ENCODE measurements at regions not wholly inside any gene's neighbourhood (a gene's known extent, or its start where the extent isn't known, plus 50 kb on each side); places are given as distances from the start of the nearest gene placed in this dataset.
A peak's percentile ranks its signal among the peaks of the same experiment; 100 is the strongest.
"Not testable (repeated sequence)": the region's sequence is repeated elsewhere in the genome, so short reads cannot be mapped to it uniquely, and the experiment has no call there.

DNA sequence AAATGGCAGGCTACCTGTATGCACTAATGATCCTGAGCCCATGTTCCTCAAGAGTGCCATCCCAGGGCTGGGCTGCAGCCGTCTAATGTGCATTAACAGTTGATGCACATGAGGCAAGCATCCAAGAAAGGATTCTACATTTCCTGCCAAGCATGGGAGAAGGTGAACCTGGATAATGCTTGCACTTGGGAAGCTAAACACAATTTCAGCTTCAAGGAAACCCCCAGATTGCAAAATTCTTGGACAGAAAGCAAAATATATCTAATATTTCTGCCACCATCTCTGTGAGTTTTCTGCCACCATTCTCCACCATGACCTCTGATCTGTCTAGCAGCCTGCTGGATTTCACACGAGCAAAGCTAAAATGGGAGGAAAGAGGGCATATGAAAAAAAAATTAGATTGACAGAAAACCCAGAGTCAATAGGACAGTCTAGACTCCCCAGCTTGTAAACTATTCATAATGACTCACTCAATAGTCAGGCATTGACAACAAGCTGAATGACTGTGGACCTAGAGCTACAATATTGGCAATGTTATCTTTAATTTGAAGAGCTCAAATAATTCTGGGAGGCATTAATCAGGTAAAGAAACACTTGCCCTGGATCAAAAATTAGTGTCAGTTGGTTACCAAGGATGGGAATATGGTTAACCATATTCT lies 91.9 kb upstream of the BCL2L14 start:
- no peak for DNase-seq (ENCODE audit: low read depth, low spot score)

DNA sequence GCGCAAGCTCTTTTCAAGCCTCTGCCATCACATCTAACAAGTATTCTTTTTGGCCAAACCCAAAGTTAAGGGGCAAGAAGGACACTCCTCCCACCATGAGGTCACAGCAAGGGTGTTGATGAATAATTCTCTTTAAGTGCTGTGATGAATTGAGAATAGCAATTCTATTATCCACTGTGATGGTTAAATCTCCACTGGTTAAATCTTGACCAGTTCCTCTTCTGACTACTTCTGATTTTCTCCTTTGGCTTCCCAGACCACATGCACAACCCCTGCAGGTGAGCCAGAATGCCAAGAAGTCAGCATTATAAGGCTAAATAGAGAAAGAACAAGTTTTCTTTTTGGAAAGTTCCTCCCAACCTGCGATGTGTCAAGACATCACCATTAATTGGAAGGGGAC lies 90.6 kb upstream of the BCL2L14 start:
- DNase-seq (ENCODE audit: low read depth, low spot score): no peak

DNA sequence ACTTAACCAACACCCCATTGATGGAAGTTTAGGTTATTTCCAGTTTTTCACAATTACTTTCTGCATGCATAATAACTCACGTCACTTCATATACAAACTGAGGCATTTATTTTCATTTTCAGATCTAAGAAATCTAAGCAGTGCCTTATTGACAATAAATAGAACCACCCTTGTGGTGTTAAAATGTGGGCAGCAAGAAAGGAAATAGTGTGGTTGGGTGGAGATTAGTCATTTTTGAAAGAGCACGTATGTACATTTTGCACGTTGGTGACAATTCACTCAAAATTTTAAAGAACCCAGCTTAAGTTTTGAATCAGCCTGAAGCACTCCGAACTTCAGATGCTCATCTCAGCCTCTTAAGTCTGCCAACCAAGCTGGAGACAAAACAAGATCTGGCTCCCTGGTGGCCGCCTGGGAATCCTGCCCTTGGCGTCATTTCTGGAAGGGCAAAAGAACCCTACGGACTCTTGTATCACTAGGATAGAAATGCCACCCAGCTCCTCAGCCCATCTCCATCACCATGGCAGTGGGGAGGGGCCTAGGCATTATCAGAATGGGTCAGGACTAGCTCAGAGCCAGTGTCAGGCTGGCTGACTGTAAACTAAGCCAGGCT lies 89.5 kb upstream of the BCL2L14 start:
- DNase-seq (ENCODE audit: low read depth, low spot score): no peak

DNA sequence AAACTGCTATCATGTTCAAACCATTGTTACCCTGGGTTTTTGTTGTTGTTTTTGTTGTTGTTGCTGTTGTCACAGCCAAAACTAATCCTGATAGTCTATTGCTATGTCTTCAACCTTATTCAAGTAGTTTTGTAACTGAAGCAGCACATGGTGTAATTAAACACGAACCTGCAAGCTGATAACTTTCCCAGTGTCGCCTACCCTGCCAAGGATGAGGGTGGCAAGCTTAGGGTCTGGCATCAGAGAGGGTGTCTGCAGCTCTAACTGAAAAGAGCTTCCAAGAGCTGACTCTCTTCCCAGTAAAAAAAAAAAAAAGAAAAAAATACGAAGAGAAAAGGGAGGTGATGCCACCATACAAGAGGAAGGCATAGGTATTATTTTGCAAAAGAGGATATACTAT lies 86.3 kb upstream of the BCL2L14 start:
- DNase-seq (ENCODE audit: low read depth, low spot score): no peak

DNA sequence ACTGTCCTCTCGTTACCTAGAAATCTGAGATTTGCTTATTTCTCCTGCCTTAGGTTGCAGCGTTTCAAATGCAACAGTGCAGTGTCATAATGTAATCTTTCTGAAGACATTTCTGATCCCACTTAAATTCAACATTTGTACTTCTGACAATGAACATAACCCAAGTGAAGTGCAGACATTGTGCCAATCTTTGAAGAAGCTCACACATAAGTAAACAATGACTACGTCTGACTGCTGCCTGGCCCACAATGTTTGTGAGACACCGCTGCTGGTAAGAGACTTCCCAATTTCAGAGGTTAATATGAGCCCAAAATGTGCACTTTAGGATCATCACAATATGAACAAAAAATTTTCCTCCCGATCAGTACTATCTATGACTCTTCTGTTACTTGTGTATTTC lies 84.6 kb upstream of the BCL2L14 start:
- DNase-seq (ENCODE audit: low read depth, low spot score): no peak

DNA sequence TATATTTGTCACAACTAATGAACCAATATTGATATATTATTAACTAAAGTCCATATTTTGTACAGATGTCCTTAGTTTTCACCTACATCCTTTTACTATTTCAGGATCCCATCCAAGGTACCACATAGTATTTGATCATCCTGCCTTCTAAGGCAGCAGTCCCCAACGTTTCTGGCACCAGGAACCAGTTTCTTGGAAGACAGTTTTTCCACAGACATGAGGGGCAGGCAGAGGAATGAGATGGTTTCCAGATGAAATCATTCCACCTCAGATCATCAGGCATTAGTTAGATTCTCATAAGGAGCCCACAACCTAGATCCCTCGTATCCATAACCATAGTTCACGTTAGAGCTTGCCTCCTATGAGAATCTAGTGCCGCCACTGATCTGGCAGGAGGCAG lies 82.8 kb upstream of the BCL2L14 start:
- DNase-seq (ENCODE audit: low read depth, low spot score): no peak

DNA sequence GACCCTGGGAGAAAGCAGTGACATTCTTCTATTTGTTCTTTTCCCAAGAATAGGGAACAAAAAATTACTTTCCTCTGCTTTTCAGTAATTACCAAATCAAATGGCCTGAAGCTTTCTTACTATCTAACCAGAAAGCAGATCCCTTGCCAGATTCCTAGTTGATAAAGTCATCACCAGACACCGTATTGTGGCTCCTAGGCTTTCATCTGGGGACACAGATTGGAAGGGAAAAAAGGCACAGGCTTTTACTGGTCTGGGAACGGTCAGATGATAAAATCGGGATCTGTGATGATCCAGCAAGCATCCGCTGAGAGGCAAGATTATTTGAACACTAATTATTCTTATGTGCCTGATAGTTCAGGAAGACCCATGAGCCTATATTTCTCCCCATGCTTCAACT lies 79.1 kb upstream of the BCL2L14 start:
- no peak for DNase-seq (ENCODE audit: low read depth, low spot score)

DNA sequence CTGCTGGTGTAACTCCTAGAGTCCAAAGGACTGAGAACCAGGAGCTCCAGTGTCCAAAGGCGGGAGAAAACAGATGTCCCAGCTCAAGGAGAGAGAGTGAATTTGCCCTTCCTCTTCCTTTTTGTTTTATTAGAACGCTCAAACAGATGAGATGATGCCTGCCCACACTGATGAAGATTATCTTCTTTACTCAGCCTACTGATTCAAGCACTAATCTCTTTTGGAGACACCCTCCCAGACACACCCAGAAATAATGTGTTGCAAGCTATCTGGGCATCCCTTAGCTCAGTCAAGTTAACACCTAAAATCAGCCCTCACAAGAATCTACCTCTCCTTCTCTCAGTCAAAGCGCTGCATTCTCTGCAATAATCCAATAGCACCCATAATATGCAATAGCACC lies 78.2 kb upstream of the BCL2L14 start:
- no peak for DNase-seq (ENCODE audit: low read depth, low spot score)

DNA sequence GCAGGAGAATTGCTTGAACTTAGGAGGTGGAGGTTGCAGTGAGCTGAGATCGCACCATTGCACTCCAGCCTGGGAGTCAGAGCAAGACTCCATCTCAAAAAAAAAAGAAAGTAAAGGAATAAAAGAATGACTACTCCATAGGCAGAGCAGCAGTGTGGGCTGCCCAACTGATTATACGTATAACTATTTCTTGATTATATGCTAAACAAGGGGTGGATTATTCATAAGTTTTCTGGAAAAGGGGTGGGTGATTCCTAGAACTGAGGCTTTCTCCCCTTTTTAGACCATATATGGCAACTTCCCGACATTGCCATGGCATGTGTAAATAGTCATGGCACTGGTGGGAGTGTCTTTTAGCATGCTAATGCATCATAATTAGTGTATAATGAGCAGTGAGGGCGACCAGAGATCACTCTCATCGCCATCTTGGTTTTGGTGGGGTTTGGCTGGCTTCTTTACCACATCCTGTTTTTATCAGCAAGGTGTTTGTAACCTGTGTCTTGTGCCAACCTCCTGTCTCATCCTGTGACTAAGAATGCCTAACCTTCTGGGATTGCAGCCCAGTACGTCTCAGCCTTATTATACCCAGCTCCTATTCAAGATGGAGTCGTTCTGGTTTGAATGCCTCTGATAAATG lies 72.3 kb upstream of the BCL2L14 start:
- not testable (repeated sequence) for DNase-seq (ENCODE audit: low read depth, low spot score)

DNA sequence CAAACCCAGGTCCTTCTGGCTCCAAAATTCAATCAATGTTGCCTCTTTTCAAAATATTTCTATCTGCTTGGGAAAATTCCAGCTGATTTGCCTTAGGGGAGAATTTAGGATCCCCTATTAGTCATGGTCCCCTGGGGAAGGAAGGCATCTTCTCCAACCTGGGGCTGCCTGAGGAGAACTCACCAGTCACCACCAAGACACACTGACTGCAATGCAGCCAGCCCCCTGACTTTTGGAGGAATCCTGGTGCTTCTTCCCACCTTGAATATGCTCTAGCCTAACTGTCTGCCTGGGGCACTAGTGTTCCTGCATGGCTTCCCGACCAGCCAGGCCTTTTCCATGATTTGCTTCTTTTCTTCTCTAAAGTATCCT lies 71.8 kb upstream of the BCL2L14 start:
- no peak for DNase-seq (ENCODE audit: low read depth, low spot score)

DNA sequence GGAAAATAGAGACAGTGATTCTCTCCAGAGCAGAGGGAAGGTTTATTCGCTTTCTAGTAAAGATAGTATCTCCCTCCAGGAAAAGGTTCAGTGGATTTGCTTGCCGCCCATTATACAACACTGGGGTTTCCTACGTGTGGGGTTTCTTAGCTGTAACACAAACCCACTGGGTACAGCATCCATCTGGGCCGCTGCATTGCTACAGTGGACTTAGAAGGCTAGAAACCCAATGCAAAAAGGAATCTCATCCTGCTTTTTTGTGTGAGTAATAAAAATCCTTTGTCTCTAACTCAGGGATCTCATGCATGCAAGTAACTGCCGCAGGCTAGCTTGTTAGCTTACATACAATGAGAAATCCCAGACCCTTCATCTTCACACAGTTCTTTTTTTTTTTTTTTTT lies 67.1 kb upstream of the BCL2L14 start:
- DNase-seq (ENCODE audit: low read depth, low spot score): no peak

DNA sequence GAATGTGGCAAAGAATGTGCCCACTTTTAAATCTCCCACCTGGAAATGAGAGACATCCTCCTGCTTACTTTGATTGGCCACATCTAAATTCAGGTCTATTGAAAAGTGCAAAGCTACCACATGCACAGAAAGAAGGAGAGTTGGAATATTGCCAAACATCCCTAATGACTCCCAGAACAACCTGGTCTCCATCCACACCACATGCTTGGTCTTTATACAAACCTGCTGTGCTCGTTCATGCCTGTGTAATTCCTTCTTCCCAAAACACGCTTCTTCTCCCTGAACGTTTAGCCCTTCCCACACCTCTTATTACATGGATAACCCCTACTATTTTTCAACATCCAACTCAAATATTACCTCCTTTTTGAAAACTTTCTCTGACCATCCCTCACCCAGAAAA lies 66.2 kb upstream of the BCL2L14 start:
- no peak for DNase-seq (ENCODE audit: low read depth, low spot score)

DNA sequence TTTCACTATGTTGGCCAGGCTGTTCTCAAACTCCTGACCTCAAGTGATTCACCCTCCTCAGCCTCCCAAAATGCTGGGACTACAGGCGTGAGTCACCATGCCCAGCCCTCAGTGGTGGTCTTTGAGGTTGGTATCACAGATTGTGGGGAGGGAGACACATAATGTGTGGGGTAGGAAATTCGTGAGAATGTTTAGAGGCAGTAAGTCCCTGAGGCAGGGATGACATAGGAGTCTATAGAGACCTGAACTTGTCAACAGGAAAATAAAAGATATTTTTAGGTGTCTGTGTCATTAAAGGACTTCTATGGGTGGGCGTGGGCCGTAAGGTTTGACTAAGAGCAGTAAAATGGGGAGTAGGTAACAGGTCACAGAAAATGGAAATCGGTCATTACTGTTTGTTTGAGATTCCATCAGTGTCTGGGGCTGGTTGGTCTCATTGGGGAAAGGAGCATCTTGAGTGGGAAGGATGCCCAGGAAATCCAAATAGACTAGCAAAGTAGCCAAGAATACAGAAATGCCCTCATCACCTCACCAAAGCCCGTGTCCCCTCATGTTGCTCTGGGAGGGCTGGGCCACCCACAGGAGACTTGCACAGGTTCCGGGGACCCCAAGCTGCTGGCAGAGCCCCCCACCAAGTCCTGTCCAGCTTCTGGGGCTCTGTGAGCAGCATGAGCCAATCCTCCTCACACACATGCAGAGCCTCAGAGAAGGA lies 63.6 kb upstream of the BCL2L14 start:
- DNase-seq (ENCODE audit: low read depth, low spot score): no peak

DNA sequence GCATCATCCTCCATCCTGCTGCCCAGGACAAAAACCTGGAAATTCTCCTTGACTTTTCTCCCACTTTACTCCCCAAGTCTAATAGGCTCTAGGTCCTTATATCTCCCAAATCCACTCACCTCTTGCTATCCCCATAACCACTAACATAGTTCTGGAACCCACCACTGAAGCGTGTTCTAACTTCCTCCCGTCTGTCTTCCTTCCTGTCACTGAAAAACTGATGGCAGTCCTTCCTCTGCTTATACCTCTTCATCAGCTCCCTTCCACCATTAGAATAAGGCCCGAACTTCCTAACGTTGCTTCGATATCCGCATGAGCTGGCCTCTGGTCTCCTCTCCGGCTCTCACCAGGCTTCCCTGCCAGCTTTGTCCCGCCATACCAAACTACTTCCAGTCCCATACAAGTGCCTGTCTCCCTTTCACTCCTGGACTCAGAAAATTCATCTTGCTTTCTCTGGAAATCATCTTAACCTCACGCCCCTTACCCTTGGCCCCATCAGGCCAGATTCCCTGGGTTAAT lies 63.0 kb upstream of the BCL2L14 start:
- no peak for DNase-seq (ENCODE audit: low read depth, low spot score)

DNA sequence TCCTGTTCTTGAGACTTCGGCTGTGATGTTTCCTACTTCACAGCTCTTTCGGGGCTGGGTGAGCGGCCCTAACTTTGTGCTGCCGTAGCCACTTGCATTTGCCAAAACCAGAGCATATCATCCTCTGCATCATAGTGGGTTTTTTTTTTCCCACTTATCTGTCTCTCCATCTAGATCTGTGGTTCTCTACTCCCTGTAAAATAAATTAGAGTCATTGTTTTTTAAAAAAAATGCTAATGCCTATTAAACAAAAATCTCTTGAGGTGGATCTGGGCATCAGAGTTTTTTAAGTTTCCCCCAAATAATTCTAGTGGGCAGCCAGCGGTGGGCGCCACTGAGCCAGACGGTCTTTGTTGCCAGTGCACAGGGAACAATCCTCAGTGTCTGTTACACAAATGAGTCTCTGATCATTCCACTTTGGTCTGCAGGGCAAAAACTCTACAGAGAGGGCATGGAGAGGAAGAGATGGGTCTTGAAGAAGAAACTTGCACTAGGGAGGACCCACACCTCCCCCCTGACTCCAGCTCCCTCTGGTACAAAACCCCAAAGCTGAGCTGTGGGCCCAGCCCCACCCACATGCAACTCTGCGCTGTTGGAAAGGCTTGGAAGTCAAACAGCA lies 62.4 kb upstream of the BCL2L14 start:
- no peak for DNase-seq (ENCODE audit: low read depth, low spot score)

DNA sequence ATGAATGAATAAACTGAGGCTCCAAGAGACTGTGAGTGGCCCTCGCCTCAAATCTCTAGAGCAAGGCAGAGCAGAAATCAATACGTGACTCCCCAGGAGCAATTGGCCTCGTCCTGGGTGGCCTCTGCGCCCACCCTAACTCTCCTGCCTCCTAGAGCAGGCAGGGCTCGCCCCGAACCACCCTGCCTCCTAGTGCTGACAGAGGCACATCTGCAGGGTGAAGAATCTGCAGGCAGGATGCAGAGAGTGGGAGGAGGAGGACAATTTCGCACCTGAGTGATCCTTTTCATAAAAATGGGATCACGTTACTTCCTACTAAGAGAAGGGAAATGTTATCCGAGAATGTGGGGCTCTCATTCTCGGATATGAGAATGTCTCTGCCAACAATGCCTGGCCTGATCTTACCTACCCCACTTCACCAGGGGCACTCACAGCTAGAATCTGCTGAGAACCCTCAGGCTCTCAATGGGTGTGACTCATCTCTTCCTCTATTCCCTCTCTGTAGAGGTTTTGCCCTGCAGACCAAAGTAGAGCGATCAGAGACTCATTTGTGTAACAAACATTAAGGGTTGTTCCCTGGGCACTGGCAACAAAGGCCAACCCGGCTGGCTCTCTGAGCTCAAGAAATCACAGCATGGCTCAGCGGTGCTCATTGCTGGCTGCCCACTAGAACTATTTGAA lies 61.7 kb upstream of the BCL2L14 start:
- peak; percentile 8 for DNase-seq (ENCODE audit: low read depth, low spot score)

DNA sequence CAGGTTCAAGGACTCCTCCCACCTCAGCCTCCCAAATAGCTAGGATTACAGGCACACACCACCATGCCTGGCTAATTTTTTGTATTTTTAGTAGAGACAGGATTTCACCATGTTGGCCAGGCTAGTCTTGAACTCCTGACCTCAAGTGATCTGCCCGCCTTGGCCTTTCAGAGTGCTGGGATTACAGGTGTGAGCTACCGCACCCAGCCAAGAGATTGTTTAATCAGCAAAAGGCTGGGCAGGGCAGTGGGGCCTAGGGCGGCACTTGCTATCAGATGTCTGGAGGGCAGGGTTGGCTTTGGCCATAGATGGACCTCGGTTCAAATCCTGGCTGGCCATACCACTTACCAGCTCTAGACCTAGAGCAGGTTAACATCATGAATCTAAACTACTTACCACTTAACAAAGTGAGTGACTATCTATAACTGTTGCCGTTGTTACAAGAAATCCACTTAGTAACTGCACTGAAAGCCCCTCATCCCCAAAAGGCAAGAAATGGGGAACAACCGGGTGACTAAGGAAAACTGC lies 60.9 kb upstream of the BCL2L14 start:
- DNase-seq (ENCODE audit: low read depth, low spot score): not testable (repeated sequence)

DNA sequence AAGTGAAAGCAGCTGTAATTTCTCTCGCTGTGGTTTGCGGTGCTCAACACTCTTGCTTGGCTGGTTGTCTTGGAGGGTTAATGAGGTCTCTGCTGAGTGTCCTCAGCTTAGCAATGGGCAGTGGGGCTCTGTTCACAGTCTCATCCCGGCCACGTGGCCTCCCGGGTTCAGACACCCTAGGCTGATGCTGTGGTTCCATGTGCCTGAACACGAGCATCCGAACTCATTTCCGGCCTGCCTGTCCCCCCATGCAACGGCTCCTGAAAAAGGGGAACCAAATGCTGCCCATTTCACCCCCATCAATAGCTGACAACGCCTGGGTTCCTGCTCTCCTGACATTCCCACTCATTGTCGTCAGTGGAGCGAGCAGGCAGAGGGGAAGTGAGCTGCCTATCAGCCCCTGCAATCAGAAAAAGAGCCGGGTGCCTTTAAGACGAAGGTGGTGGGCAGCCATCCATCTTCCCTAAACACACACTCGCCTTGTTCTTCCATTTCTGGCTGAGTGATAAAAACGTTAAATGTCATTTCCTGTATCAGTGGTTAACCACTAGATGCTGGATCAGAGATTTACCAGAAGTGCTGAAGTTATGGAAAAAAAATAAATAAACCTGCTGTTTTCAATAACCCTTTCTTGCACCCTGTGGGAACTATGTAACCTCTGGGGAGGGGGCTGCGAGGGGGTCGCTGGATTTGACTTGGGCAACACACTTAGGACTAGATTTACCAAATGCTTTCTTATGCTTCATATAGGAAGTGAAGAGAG lies 60.3 kb upstream of the BCL2L14 start:
- DNase-seq (ENCODE audit: low read depth, low spot score): no peak

DNA sequence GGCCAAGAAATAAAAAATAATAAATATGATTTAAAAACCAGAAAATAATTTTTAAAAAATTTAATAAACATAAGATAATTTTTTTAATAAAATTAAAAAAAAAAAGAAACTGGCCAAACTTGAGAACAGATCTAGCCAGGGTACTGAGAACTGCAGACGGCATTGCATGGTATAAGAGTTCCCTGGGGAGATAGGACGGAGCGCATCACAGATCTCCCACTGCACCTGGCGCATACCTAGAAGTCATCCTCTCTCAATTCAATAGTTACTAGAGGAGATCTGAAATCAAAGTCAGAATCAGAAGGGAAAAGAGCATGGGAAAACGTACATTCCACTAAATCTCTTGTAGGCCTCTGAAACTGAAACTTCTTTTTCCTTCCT lies 58.9 kb upstream of the BCL2L14 start:
- no peak for DNase-seq (ENCODE audit: low read depth, low spot score)

DNA sequence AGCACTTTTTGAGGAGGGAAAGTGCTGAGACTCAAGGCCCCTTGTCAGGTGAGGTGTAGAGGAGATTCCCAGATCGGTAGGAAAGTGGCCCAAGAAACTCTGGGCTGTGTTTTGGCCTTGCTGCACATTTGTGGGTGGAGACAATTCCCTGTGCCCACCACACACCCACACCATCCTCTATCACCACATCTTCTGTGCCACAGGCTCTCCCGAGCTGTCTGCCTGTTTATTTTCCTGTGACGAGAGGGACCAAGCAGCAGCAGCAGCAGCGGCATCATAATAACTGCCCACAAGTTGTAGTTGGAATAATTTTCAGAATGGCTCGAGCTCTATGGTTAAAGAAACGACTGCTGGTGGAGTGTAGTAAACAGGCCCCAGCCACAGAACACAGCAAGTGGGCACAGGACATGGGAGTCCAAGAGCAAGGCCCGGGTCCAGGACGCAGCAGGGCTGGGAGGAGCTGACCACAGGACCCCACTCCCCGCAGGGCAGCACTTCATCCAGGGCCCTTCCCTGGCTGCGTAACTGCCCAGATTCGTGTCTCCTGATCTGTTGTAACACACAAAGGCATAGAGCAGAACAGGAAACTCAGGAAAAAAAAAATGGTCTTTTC lies 55.6 kb upstream of the BCL2L14 start:
- DNase-seq (ENCODE audit: low read depth, low spot score): no peak

All from pulmonary artery endothelial cell (primary cell).